Lower lobe of right lung (tissue), 2 donors: ENCODE measurements at regions not wholly inside any gene's neighbourhood (a gene's known extent, or its start where the extent isn't known, plus 50 kb on each side); places are given as distances from the start of the nearest gene placed in this dataset.

ENCODE experiments used
- ATAC-seq, 2 donors: fragments of 200-7000 bp; cut with Tn5 transposase; one replicate each; pipeline ENCODE4 v1.9.1; 2020 to 2022; ENCODE audit warnings: mild to moderate bottlenecking in 2 of 2, moderate library complexity in 2 of 2
- DNase-seq: peaks from one replicate; pipeline ENCODE4 v3.0.0-alpha.2; 2020
- H3K27ac ChIP-seq: fragments of 200-600 bp; one replicate; pipeline ENCODE4 v1.8.0; 2022
- H3K27me3 ChIP-seq: fragments of 200-600 bp; one replicate; pipeline ENCODE4 v1.8.0; 2022; ENCODE audit warnings: low read depth
- H3K36me3 ChIP-seq: fragments of 200-600 bp; one replicate; pipeline ENCODE4 v1.8.0; 2022; ENCODE audit warnings: mild to moderate bottlenecking
- H3K4me1 ChIP-seq: fragments of 200-600 bp; one replicate; pipeline ENCODE4 v1.8.0; 2022
- H3K4me3 ChIP-seq: fragments of 200-600 bp; one replicate; pipeline ENCODE4 v1.8.0; 2022; ENCODE audit warnings: mild to moderate bottlenecking
- H3K9me3 ChIP-seq: fragments of 200-600 bp; one replicate; pipeline ENCODE4 v1.8.0; 2022
- intact Hi-C: fragments of 100-400 bp; cut with DNase I; formaldehyde crosslinking; loops from one replicate; pipeline ENCODE4 v1.11.0; 2022
- TF ChIP-seq, protein P1 (sequence below): fragments of 200-600 bp; IDR thresholded peaks from one replicate; pipeline ENCODE4 v1.8.0; 2022; ENCODE audit warnings: antibody characterized with exemption, mild to moderate bottlenecking
- donor health status: DM: no; HTN: yes; CAD: no; lungs with severe emphysema.

DNA sequence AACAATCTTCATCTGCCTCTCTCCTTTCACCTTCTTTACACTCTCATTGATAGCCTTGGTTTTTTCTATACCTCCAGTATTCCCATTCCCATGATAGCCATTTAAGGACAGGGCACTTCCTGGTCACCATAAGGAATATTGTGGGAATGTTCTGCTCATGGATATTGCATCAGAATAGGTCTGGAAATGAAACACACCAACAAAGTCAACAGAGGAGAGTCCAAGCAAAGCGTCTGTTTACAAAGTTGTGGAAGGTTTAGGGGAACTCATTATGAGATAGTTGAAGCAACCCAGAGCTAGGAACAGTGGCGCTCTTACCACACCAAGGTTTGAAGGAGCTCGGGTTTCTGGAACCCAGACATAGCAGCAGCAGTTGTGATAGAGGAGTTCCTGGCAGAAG is 150.3 kb upstream of the TNP1 start:
- Histone ChIP-seq H3K27ac (no peak overlapping the region), H3K36me3 (no peaks in the 10 kb centered on the region), H3K9me3 (no peaks in the 10 kb centered on the region), H3K4me3 (no peak overlapping the region), H3K4me1 (no peaks in the 10 kb centered on the region), H3K27me3 (no peaks in the 10 kb centered on the region)
- TF ChIP-seq, protein P1, sequence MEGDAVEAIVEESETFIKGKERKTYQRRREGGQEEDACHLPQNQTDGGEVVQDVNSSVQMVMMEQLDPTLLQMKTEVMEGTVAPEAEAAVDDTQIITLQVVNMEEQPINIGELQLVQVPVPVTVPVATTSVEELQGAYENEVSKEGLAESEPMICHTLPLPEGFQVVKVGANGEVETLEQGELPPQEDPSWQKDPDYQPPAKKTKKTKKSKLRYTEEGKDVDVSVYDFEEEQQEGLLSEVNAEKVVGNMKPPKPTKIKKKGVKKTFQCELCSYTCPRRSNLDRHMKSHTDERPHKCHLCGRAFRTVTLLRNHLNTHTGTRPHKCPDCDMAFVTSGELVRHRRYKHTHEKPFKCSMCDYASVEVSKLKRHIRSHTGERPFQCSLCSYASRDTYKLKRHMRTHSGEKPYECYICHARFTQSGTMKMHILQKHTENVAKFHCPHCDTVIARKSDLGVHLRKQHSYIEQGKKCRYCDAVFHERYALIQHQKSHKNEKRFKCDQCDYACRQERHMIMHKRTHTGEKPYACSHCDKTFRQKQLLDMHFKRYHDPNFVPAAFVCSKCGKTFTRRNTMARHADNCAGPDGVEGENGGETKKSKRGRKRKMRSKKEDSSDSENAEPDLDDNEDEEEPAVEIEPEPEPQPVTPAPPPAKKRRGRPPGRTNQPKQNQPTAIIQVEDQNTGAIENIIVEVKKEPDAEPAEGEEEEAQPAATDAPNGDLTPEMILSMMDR = no peak
- intact Hi-C loops = no loop called here
- ATAC-seq (no peak), DNase-seq (no peak)

DNA sequence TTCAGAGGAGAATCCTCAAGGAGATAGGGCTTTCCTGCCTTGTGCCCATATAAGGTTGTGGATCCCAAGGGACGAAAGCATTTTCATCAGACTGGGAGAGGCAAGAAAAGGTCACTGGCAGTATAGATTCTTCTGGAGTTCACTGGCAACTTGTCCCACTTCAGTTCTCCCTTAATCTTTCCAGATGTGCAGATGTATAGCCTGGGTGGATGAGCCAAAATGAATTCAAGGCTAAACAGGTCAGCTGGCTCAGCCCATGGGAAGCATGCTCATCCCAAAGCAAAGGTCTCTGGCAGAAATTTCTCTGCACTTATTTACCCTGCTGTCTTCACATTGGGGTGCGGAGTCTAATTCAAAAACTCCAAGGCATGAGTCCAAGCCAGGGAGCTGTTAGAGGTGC is 148.9 kb upstream of the TNP1 start:
- no peaks in the 10 kb centered on the region for H3K36me3 ChIP-seq
- no peak overlapping the region for H3K4me3 ChIP-seq
- no peak overlapping the region for H3K27ac ChIP-seq
- no peaks in the 10 kb centered on the region for H3K9me3 ChIP-seq
- TF ChIP-seq, protein P1 = no peak
- no peaks in the 10 kb centered on the region for H3K4me1 ChIP-seq
- ATAC-seq (no peak), DNase-seq (no peak)
- no peaks in the 10 kb centered on the region for H3K27me3 ChIP-seq
- intact Hi-C loops = no loop called here

DNA sequence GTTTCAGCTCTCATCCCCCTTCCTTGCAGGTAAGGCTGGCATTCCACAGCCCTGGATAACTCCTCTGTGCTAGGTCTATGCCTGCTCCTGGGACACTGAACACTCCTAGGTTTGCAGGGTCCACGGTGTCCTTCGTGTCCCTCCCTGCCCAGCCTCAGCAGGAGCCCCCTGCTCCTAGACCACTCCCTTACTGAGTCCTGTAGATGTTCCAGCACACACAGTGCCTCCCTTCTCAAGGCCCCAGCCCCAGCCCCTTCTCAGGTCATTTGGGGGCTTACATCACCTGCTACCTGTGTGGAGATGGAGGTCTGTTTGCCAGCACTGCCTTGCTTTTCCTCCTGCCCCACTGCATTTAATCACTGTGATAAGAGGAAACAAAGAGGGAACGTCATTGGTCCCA is 146.4 kb upstream of the TNP1 start:
- TF ChIP-seq, protein P1 = no peak
- H3K27me3 ChIP-seq = no peaks in the 10 kb centered on the region
- DNase-seq (no peak), ATAC-seq (no peak)
- H3K4me1 ChIP-seq = no peaks in the 10 kb centered on the region
- intact Hi-C loops = no loop called here
- H3K9me3 ChIP-seq = no peaks in the 10 kb centered on the region
- H3K4me3 ChIP-seq = no peak overlapping the region
- H3K36me3 ChIP-seq = no peaks in the 10 kb centered on the region
- no peak overlapping the region for H3K27ac ChIP-seq

DNA sequence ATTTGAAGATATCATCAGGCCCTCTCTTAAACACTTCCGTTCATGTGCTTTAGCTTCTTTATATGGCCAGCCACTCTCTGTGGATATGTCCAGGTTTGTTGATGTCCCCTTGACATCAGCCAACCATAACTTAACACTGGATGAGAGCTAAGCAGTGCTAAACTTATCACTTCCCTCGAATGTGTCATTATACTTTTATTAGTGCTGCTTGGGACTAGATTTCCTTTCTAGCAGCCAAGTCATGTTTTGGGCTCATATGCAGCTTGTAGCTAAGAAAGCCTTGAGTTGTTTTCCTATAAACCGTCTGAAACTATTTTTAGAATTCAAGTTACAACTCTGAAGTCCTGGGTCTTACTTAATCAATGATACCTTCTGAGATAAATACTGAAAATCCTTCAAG is 144.8 kb upstream of the TNP1 start:
- Histone ChIP-seq H3K36me3 (no peaks in the 10 kb centered on the region), H3K4me3 (no peak overlapping the region), H3K4me1 (no peaks in the 10 kb centered on the region), H3K27ac (no peak overlapping the region), H3K9me3 (no peaks in the 10 kb centered on the region), H3K27me3 (no peaks in the 10 kb centered on the region)
- TF ChIP-seq, protein P1 = no peak
- ATAC-seq (no peak), DNase-seq (no peak)
- intact Hi-C loops = no loop called here

DNA sequence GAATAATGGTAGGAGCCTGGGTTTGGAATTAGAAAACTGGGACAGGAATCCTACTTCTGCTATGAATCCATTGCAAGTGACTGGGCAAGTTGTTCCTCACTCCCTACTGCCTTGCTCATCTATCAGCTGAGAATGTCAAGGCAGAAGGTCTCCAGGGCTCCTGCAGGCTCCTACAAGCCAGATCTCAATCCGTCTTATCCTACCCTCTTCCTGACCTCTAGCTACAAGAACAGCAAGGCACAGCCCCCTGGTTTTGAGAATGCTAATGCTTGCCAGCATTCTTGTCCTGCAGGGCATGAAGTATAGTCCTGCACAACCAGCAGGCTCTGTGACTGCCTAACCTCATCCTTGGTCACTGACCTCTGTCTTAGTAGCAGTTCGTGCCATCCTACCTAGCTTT is 141.9 kb upstream of the TNP1 start:
- no peak overlapping the region for H3K4me3 ChIP-seq
- ATAC-seq (no peak), DNase-seq (no peak)
- H3K9me3 ChIP-seq = no peaks in the 10 kb centered on the region
- H3K27me3 ChIP-seq = no peaks in the 10 kb centered on the region
- no peak overlapping the region for H3K27ac ChIP-seq
- H3K36me3 ChIP-seq = no peaks in the 10 kb centered on the region
- H3K4me1 ChIP-seq = no peaks in the 10 kb centered on the region
- intact Hi-C loops = no loop called here
- TF ChIP-seq, protein P1 = no peak

DNA sequence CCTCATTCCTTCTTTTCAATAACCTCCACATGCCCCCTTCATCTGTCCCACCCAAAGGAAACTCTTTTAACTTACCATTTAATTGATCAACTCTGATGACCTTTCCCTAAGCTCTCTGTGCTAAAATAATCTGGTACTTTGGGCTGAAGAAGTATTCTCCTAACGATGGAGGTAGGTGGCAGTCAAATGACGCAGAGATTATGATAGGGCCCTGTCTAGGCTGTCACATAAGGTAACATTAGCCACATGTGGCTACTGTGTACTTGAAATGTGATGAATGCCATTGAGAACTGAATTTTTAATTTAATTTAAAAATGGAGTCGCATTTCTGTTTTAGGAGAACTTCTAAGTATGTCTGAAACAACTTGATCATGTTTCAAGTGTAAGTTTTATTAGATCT is 140.5 kb upstream of the TNP1 start:
- DNase-seq = no peak

More for the DNA sequence above, 140.5 kb upstream of the TNP1 start:
- H3K4me1 ChIP-seq = no peaks in the 10 kb centered on the region
- H3K4me3 ChIP-seq = no peak overlapping the region
- no peak for ATAC-seq
- H3K36me3 ChIP-seq = no peaks in the 10 kb centered on the region
- intact Hi-C loops = no loop called here
- H3K27ac ChIP-seq = no peak overlapping the region
- no peaks in the 10 kb centered on the region for H3K27me3 ChIP-seq
- TF ChIP-seq, protein P1 = no peak
- no peaks in the 10 kb centered on the region for H3K9me3 ChIP-seq
